ENCODE measurements at regions not wholly inside any gene's neighbourhood (a gene's known extent, or its start where the extent isn't known, plus 50 kb on each side); places are given as distances from the start of the nearest gene placed in this dataset.
A peak's percentile ranks its signal among the peaks of the same experiment; 100 is the strongest.

DNA sequence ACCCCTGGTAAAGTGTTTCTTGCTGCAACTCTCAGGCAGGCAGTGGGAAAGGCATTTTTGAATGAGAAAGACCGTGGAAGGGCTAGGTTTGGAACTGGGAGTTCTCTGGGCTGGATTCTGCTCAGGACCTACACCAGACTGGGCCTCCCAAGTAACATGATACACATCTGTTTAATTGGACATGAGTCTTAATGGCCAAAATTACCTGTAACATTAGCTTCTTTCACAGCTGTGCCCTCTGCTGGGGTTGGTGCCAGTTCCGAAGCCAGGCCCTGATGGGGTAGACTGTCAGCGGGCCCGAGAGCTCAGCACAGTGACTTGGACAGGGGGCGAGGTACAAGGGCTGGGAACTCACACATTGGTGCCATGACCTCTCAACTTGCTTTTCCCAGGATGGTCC is 118.9 kb upstream of the IRX3 start:
- Histone ChIP-seq H3K27me3 (no peaks in the 10 kb centered on the region), H3K4me2 (no peak overlapping the region), H3K4me3 (no peak overlapping the region), H3K9me3 (replicated peaks in 1 of 11) (no peaks in the 10 kb centered on the region; a peak in 1 of 22 replicates), H4K20me1 (no peaks in the 10 kb centered on the region), H3K27ac (no peak overlapping the region), H3K36me3 (no peaks in the 10 kb centered on the region), H3K9ac (no peak overlapping the region), H3K4me1 (no peaks in the 10 kb centered on the region)
- no peak for TF ChIP-seq Cebpa-rat (IDR thresholded peaks at IDR 0.05)

- H3K27me3 ChIP-seq: no peaks in the 10 kb centered on the region
- no peak overlapping the region for H3K4me2 ChIP-seq
- H3K4me1 ChIP-seq: no peaks in the 10 kb centered on the region
- H3K36me3 ChIP-seq: no peaks in the 10 kb centered on the region
- H3K27ac ChIP-seq: no peak overlapping the region
- no peaks in the 10 kb centered on the region; a peak in 1 of 22 replicates for H3K9me3 ChIP-seq (replicated peaks in 1 of 11)
- no peaks in the 10 kb centered on the region for H4K20me1 ChIP-seq
- H3K9ac ChIP-seq: no peak overlapping the region
- no peak for TF ChIP-seq Cebpa-rat (IDR thresholded peaks at IDR 0.05)
- no peak overlapping the region for H3K4me3 ChIP-seq
Measured at GRCh38 chr16:54403580-54403979, 117.0 kb upstream of the IRX3 start.

DNA sequence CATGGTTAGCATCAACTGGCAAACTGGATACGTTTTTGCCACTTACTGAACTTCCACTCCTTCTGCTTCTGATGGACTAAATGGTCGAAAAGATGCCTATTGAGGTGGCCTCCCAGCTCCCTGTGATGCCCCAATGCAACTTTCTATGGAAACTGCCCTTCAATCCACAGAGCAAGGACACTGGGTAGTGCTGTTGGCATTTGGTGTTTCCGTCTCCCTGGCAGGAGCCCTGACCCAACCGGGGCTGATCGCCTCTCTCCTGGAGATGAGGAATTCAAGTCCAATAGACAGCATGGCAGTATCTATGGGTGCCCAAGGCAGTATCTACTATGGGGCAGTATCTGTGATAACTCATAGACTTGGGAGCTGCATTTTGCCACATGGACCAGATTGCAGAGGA is 116.3 kb upstream of the IRX3 start:
- no peak overlapping the region for H3K4me2 ChIP-seq
- peaks cover 0 to 4% (median 0%) of the 10 kb centered on the region in 10 experiments; a peak in 4 of 20 replicates for H3K4me1 ChIP-seq
- H3K27ac ChIP-seq: no peak overlapping the region
- no peaks in the 10 kb centered on the region for H3K36me3 ChIP-seq
- TF ChIP-seq Cebpa-rat (IDR thresholded peaks at IDR 0.05): no peak
- H3K9me3 ChIP-seq (replicated peaks in 1 of 11): no peaks in the 10 kb centered on the region; a peak in 1 of 22 replicates
- no peaks in the 10 kb centered on the region for H3K27me3 ChIP-seq
- no peak overlapping the region for H3K9ac ChIP-seq
- H3K4me3 ChIP-seq: no peak overlapping the region
- no peaks in the 10 kb centered on the region for H4K20me1 ChIP-seq

DNA sequence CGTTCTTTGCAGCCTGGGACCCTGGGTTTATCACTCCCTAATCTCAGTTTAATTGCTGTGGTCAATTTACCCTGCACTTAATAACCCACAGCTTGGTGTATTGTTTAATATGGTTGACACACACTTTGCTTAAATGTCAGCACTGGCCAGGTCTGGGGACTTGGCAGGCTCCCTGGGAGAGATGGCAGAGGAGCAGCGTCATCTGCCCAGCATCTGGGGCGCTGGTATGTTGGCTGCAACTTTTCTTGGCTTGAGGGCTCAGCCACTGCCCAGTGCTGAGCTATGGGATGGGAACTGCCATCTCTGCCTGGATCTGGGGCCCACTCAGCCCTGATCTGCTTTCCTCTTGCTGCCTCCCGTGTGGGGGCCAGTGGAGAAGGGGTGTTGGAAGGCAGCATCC is 115.7 kb upstream of the IRX3 start:
- H3K9me3 ChIP-seq (replicated peaks in 1 of 11): peaks cover 0 to 3% (median 0%) of the 10 kb centered on the region in 11 experiments; a peak in 1 of 22 replicates
- no peak overlapping the region for H3K4me3 ChIP-seq
- peaks cover 0 to 9% (median 0%) of the 10 kb centered on the region in 10 experiments; a peak in 5 of 20 replicates for H3K4me1 ChIP-seq
- H3K27me3 ChIP-seq: no peaks in the 10 kb centered on the region
- no peaks in the 10 kb centered on the region for H3K36me3 ChIP-seq
- TF ChIP-seq Cebpa-rat (IDR thresholded peaks at IDR 0.05): no peak
- H3K27ac ChIP-seq: no peak overlapping the region
- no peak overlapping the region for H3K9ac ChIP-seq
- H4K20me1 ChIP-seq: no peaks in the 10 kb centered on the region
- no peak overlapping the region for H3K4me2 ChIP-seq

DNA sequence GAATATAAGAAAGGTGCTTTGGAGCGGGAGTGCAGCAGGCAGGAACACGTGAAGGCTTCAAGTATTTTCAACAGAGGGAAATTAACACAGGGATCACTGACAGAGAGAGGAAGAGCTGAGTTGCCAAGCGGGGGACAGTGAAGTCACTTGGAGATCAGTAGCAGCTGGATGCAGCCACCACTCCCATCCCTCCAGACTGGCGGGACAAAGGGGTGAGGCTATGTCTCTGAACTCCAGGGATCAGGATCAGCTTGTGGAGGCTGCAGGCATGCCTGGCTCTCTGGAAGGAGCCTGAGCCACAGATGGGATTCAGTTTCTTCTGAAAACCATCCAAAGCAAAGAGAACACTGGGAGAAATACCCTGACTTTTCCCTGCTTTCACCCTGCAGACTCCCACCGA is 113.7 kb upstream of the IRX3 start:
- Histone ChIP-seq H3K27me3 (no peaks in the 10 kb centered on the region), H4K20me1 (no peaks in the 10 kb centered on the region), H3K4me1 (peaks cover 0 to 10% (median 0%) of the 10 kb centered on the region in 10 experiments; a peak in 5 of 20 replicates), H3K36me3 (no peaks in the 10 kb centered on the region), H3K27ac (no peak overlapping the region), H3K9ac (no peak overlapping the region), H3K4me2 (no peak overlapping the region), H3K9me3 (replicated peaks in 1 of 11) (peaks cover 0 to 15% (median 0%) of the 10 kb centered on the region in 11 experiments; a peak in 5 of 22 replicates), H3K4me3 (no peak overlapping the region)
- TF ChIP-seq Cebpa-rat (IDR thresholded peaks at IDR 0.05): no peak

GRCh38 chr16:54398986-54399385 is 112.4 kb upstream of the IRX3 start:
- Histone ChIP-seq H3K27me3 (no peaks in the 10 kb centered on the region), H4K20me1 (no peaks in the 10 kb centered on the region), H3K4me1 (peaks cover 0 to 18% (median 0%) of the 10 kb centered on the region in 10 experiments; a peak in 6 of 20 replicates), H3K9ac (no peak overlapping the region), H3K4me3 (no peak overlapping the region), H3K9me3 (replicated peaks in 1 of 11) (peaks cover 0 to 20% (median 0%) of the 10 kb centered on the region in 11 experiments; a peak in 5 of 22 replicates), H3K36me3 (no peaks in the 10 kb centered on the region), H3K4me2 (no peak overlapping the region), H3K27ac (no peak overlapping the region)
- no peak for TF ChIP-seq Cebpa-rat (IDR thresholded peaks at IDR 0.05)

GRCh38 chr16:54397838-54398237 is 111.3 kb upstream of the IRX3 start:
- H3K27me3 ChIP-seq: no peaks in the 10 kb centered on the region
- H3K4me3 ChIP-seq: no peak overlapping the region
- no peak for TF ChIP-seq Cebpa-rat (IDR thresholded peaks at IDR 0.05)
- H3K27ac ChIP-seq: no peak overlapping the region
- H3K4me2 ChIP-seq: peak overlapping the region in 3 of 11 experiments; percentile 7 to 29 (median 25); a peak in 5 of 22 replicates
- no peak overlapping the region for H3K9ac ChIP-seq
- peaks cover 0 to 20% (median 0%) of the 10 kb centered on the region in 11 experiments; a peak in 5 of 22 replicates for H3K9me3 ChIP-seq (replicated peaks in 1 of 11)
- H3K36me3 ChIP-seq: no peaks in the 10 kb centered on the region
- H3K4me1 ChIP-seq: peaks cover 0 to 18% (median 0%) of the 10 kb centered on the region in 10 experiments; a peak in 6 of 20 replicates
- H4K20me1 ChIP-seq: no peaks in the 10 kb centered on the region

DNA sequence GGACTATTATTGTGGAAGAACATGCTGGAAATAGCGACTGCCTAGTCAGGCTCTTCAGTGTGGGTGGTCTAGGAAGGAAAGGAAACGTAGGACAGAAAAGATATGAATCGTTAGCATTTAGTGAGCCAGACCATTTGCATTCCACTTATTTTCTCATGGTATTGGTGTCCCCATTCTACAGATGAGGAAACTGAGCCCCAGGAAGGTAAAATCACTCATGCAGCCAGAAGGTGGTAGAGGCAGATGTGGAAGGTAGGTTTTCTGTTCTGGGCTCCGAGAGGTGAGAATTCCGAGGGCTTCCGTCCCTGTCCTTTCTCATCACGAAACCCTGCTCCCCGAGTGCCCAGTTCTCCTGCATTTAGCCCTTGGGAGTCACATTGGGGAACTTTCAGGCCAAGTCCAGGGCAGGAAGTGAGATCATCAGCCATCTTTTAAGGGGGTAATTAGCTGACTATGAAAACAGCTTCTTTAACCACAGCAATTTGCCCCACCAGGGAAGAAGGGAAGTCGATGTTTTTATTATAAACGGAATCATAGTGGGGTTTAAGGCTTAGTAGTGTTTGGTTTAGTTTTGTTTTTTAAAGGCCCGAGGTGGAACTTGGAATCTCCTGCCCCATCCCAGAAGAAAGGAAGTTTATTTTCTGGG is 110.7 kb upstream of the IRX3 start:
- TF ChIP-seq Cebpa-rat (IDR thresholded peaks at IDR 0.05): no peak
- peaks cover 0 to 18% (median 0%) of the 10 kb centered on the region in 10 experiments; a peak in 6 of 20 replicates for H3K4me1 ChIP-seq
- peaks cover 0 to 20% (median 0%) of the 10 kb centered on the region in 11 experiments; a peak in 5 of 22 replicates for H3K9me3 ChIP-seq (replicated peaks in 1 of 11)
- H3K27me3 ChIP-seq: no peaks in the 10 kb centered on the region
- H3K4me2 ChIP-seq: peak overlapping the region in 3 of 11 experiments; percentile 7 to 29 (median 25); a peak in 3 of 22 replicates
- no peak overlapping the region for H3K4me3 ChIP-seq
- H3K36me3 ChIP-seq: no peaks in the 10 kb centered on the region
- no peaks in the 10 kb centered on the region for H4K20me1 ChIP-seq
- no peak overlapping the region for H3K9ac ChIP-seq
- no peak overlapping the region for H3K27ac ChIP-seq

GRCh38 chr16:54389836-54390494 is 103.4 kb upstream of the IRX3 start:
- Histone ChIP-seq H3K36me3 (no peaks in the 10 kb centered on the region), H3K9ac (no peak overlapping the region), H3K4me2 (no peak overlapping the region), H3K4me1 (peaks cover 0 to 5% (median 0%) of the 10 kb centered on the region in 10 experiments; a peak in 5 of 20 replicates), H4K20me1 (no peaks in the 10 kb centered on the region), H3K27me3 (no peaks in the 10 kb centered on the region), H3K4me3 (no peak overlapping the region), H3K27ac (no peak overlapping the region), H3K9me3 (replicated peaks in 1 of 11) (peaks cover 0 to 2% (median 0%) of the 10 kb centered on the region in 11 experiments; a peak in 1 of 22 replicates)
- no peak for TF ChIP-seq Cebpa-rat (IDR thresholded peaks at IDR 0.05)
